K562 (cell line): ENCODE measurements at regions not wholly inside any gene's neighbourhood (a gene's known extent, or its start where the extent isn't known, plus 50 kb on each side); places are given as distances from the start of the nearest gene placed in this dataset.

Source experiments
- ATAC-seq: fragments of 200-7000 bp; cut with Tn5 transposase; 3 replicates; pipeline ENCODE4 v1.9.1; 2020; ENCODE audit warnings: moderate library complexity
- BruUV-seq: library from RNA; stranded (reverse); fragments of 400-500 nt; replicated peaks from 2 replicates; lab custom pipeline; 2021; lab: Mats Ljungman, UMichigan
- CTCF ChIA-PET: fragments of 300-600 bp; formaldehyde crosslinking; extraction: SDS; loops from one replicate; lab custom pipeline; 2021; ENCODE audit warnings: low intra/inter-chr PET ratio; lab: Yijun Ruan, JAX
- POLR2A ChIA-PET: fragments of 300-600, 350-650 bp; sonication (Branson Sonifier 250); formaldehyde crosslinking; extraction: SDS; loops from one replicate; lab custom pipeline; 2021; ENCODE audit warnings: antibody characterized with exemption, inconsistent platforms; lab: Yijun Ruan, JAX
- DNase-seq, 4 experiments: peaks; one replicate each; pipeline versions ENCODE4 v3.0.0 to v3.0.0-alpha.2; 2011 to 2018; ENCODE audit warnings: low spot score in 3 of 4, mixed read lengths in 3 of 4; ENCODE audit errors: extremely low read depth in 1 of 4
- FAIRE-seq: peaks from 2 replicates; lab custom pipeline; 2011; peaks lifted over from hg19 to GRCh38; lab: Jason Lieb, UNC
- H2AFZ ChIP-seq: 2 replicates; pipeline ENCODE4 v1.6.0; 2011; ENCODE audit warnings: low read depth, low read length, control low read depth, inconsistent platforms
- H3K27ac ChIP-seq: fragments of 200-600 bp; 3 replicates; pipeline ENCODE4 v1.8.0; 2011; ENCODE audit warnings: low read depth, mild to moderate bottlenecking, control low read depth, inconsistent platforms, low read length, moderate library complexity, mixed read lengths; ENCODE audit errors: extremely low read depth
- H3K27me3 ChIP-seq, 2 experiments: fragments of 300-600 bp in 1 of 2; 2 replicates in 1 of 2; 3 replicates in 1 of 2; pipeline versions ENCODE4 v1.6.0 to v1.8.0; 2011; ENCODE audit warnings: inconsistent platforms in 2 of 2, low read length in 2 of 2, mild to moderate bottlenecking in 1 of 2, mixed read lengths in 1 of 2, moderate library complexity in 1 of 2; ENCODE audit not compliant: control insufficient read depth in 2 of 2, insufficient read depth in 2 of 2
- H3K36me3 ChIP-seq: fragments of 300-600 bp; 3 replicates; pipeline ENCODE4 v1.8.0; 2011; ENCODE audit warnings: mild to moderate bottlenecking, low read length, inconsistent platforms; ENCODE audit not compliant: control insufficient read depth, insufficient read depth
- H3K4me1 ChIP-seq, 2 experiments: fragments of 200-600 bp in 1 of 2; replicated peaks in 1 of 2; 2 replicates in 1 of 2; 3 replicates in 1 of 2; pipeline versions ENCODE4 v1.5.1 to v1.8.0; 2011; ENCODE audit warnings: inconsistent platforms in 2 of 2, low read length in 2 of 2, mild to moderate bottlenecking in 1 of 2, mixed read lengths in 1 of 2, moderate library complexity in 1 of 2; ENCODE audit not compliant: control insufficient read depth in 2 of 2, insufficient read depth in 2 of 2
- H3K4me2 ChIP-seq: 2 replicates; pipeline ENCODE4 v1.6.1; 2011; ENCODE audit warnings: low read length, control low read depth, inconsistent platforms, mixed read lengths; ENCODE audit not compliant: insufficient read depth
- H3K4me3 ChIP-seq: fragments of 200-600 bp; sonication (generic), shearing (Covaris generic); 2 replicates; pipeline ENCODE4 v1.5.1; 2016; ENCODE audit warnings: control low read depth, inconsistent platforms
- H3K79me2 ChIP-seq: fragments of 200-600 bp; 3 replicates; pipeline ENCODE4 v1.8.0; 2011; ENCODE audit warnings: low read length, inconsistent platforms; ENCODE audit not compliant: control insufficient read depth, insufficient read depth
- H3K9ac ChIP-seq, 2 experiments: 2 replicates each; pipeline versions ENCODE4 v1.6.0 to v1.6.1; 2011; ENCODE audit warnings: low read depth in 2 of 2, low read length in 2 of 2, control low read depth in 1 of 2, inconsistent platforms in 1 of 2, mild to moderate bottlenecking in 1 of 2, mixed read lengths in 1 of 2; ENCODE audit not compliant: insufficient read depth in 1 of 2
- H3K9me1 ChIP-seq: one replicate; pipeline ENCODE4 v1.6.0; 2011; ENCODE audit warnings: inconsistent platforms, mild to moderate bottlenecking, low read length, moderate library complexity; ENCODE audit not compliant: control insufficient read depth, insufficient read depth
- H3K9me3 ChIP-seq: replicated peaks from 2 replicates; pipeline ENCODE4 v1.5.1; 2011; ENCODE audit warnings: low read depth, low read length, inconsistent platforms; ENCODE audit not compliant: control insufficient read depth, insufficient read depth
- H4K20me1 ChIP-seq: replicated peaks from 2 replicates; pipeline ENCODE4 v1.6.1; 2011; ENCODE audit warnings: low read length, inconsistent platforms, mixed read lengths; ENCODE audit not compliant: control insufficient read depth, insufficient read depth
- BRD9 ChIP-seq: fragments of 450-650 bp; IDR thresholded peaks from 2 replicates; pipeline ENCODE4 v1.6.1; 2018; ENCODE audit warnings: low read depth; ENCODE audit not compliant: partially characterized antibody
- ERF ChIP-seq: fragments of 450-650 bp; formaldehyde crosslinking; IDR thresholded peaks from 2 replicates; pipeline ENCODE4 v1.4.0; 2020; ENCODE audit warnings: mild to moderate bottlenecking, mixed read lengths
- ETV5 ChIP-seq: sonication (generic); formaldehyde crosslinking; IDR thresholded peaks from 2 replicates; pipeline ENCODE4 v1.4.0; 2020; ENCODE audit warnings: low read depth, mild to moderate bottlenecking, missing genetic modification reagents
- FOXM1 ChIP-seq, 2 experiments: fragments of 450-650 bp in 1 of 2; sonication (generic) in 1 of 2; formaldehyde crosslinking in 1 of 2; IDR thresholded peaks; 2 replicates each; pipeline versions ENCODE4 v1.6.1 to v1.9.0; 2017 to 2022; ENCODE audit warnings: low read depth in 2 of 2, mild to moderate bottlenecking in 2 of 2, missing genetic modification reagents in 1 of 2, moderate library complexity in 1 of 2
- HCFC1 ChIP-seq: IDR thresholded peaks from 2 replicates; pipeline ENCODE4 v1.6.1; 2012; ENCODE audit warnings: low read depth, low read length, improper control_type of control experiment
- NELFE ChIP-seq: IDR thresholded peaks from 2 replicates; pipeline ENCODE4 v1.6.1; 2011; ENCODE audit warnings: mild to moderate bottlenecking; ENCODE audit not compliant: insufficient read depth, insufficient read length
- PHF21A ChIP-seq: fragments of 450-650 bp; IDR thresholded peaks from 2 replicates; pipeline ENCODE4 v1.6.1; 2017; ENCODE audit warnings: low read depth, borderline replicate concordance
- RAD21 ChIP-seq, 2 experiments: fragments of 250-450 bp in 1 of 2; fragments of 450-650 bp in 1 of 2; sonication (Bioruptor Pico) in 1 of 2; formaldehyde crosslinking in 1 of 2; IDR thresholded peaks in 1 of 2; conservative IDR thresholded peaks in 1 of 2; 2 replicates each; pipeline versions ENCODE4 v1.4.0 to v1.8.0; 2020 to 2022; ENCODE audit warnings: mild to moderate bottlenecking in 2 of 2, moderate library complexity in 1 of 2
- STAG1 ChIP-seq: sonication (generic); formaldehyde crosslinking; IDR thresholded peaks from 2 replicates; pipeline ENCODE4 v1.5.0; 2020; ENCODE audit warnings: missing genetic modification reagents, borderline replicate concordance
- TEAD1 ChIP-seq, 2 experiments: fragments of 450-650 bp in 1 of 2; sonication (generic) in 1 of 2; formaldehyde crosslinking; IDR thresholded peaks; 2 replicates each; pipeline versions ENCODE4 v1.4.0 to v1.8.0; 2020 to 2022; ENCODE audit warnings: mild to moderate bottlenecking in 2 of 2, missing genetic modification reagents in 1 of 2
- ZBTB1 ChIP-seq: sonication (generic); formaldehyde crosslinking; IDR thresholded peaks from 2 replicates; pipeline ENCODE4 v1.8.1; 2023; ENCODE audit warnings: missing genetic modification reagents, low read depth, mild to moderate bottlenecking, borderline replicate concordance
- ZNF695 ChIP-seq: fragments of 450-650 bp; formaldehyde crosslinking; IDR thresholded peaks from 2 replicates; pipeline ENCODE4 v1.4.0; 2020; ENCODE audit warnings: mild to moderate bottlenecking, moderate library complexity
- WGBS: fragments of 100-300 bp; shearing (Covaris generic); methylation state at CpG from one replicate; pipeline ENCODE4 v1.1.6; 2016; ENCODE audit warnings: low coverage, mixed read lengths; ENCODE audit not compliant: insufficient coverage; ENCODE audit errors: missing lambda C conversion rate; 5-methylcytosine and 5-hydroxymethylcytosine counted together
- in situ Hi-C: fragments of 300-500 bp; cut with MboI; formaldehyde crosslinking; loops from 4 replicates; pipeline ENCODE4 v1.15.0; 2018; ENCODE audit warnings: inconsistent platforms, mixed read lengths
- intact Hi-C: fragments of 100-400 bp; cut with micrococcal nuclease; formaldehyde crosslinking; loops from 2 replicates; pipeline ENCODE4 v1.14.2; 2022
- TF ChIP-seq, protein P1 (sequence below): sonication (generic); formaldehyde crosslinking; IDR thresholded peaks from 2 replicates; pipeline ENCODE4 v1.8.0; 2022; ENCODE audit warnings: mild to moderate bottlenecking, low read depth, missing genetic modification reagents
- TF ChIP-seq, protein P2 (sequence below): sonication (generic); formaldehyde crosslinking; IDR thresholded peaks from 2 replicates; pipeline ENCODE4 v1.8.1; 2023; ENCODE audit warnings: mild to moderate bottlenecking, missing genetic modification reagents
- TF ChIP-seq, protein P3 (sequence below): fragments of 450-650 bp; IDR thresholded peaks from 2 replicates; pipeline ENCODE4 v1.7.1; 2018; ENCODE audit warnings: mild to moderate bottlenecking, low read depth; ENCODE audit not compliant: partially characterized antibody

- peaks cover 4% of the 10 kb centered on the region for H4K20me1 ChIP-seq
- peak in 2 of 4 experiments; percentile 55 for DNase-seq
- intact Hi-C loops = no loop called here
- H3K79me2 ChIP-seq = no peaks in the 10 kb centered on the region
- ChIA-PET CTCF (interaction anchor here (0.6 to 0.8 kb wide), 2 partner anchors 11 to 340 kb away, joined by 3 read pairs; no protein-coding TSS in a partner anchor), POLR2A (interaction anchor here (0.5 to 1.7 kb wide), 5 partner anchors 9 to 128 kb away, joined by 3 to 6 read pairs (median 3); no protein-coding TSS in a partner anchor)
- ATAC-seq = peak; percentile 19
- peaks cover 0 to 5% of the 10 kb centered on the region in 2 experiments; a peak in 1 of 5 replicates for H3K4me1 ChIP-seq
- no peaks in the 10 kb centered on the region for H3K36me3 ChIP-seq
- peaks cover 37 to 43% of the 10 kb centered on the region in 2 experiments for H3K27me3 ChIP-seq
- WGBS = 2% methylated on average over 9 of the region's 9 CpGs
- BruUV-seq = no TSS peak
- peak overlapping the region in 1 of 2 experiments; percentile 45; a peak in 1 of 4 replicates for H3K9ac ChIP-seq
- H3K4me3 ChIP-seq = no peak overlapping the region
- no peak overlapping the region for H2AFZ ChIP-seq
- H3K4me2 ChIP-seq = no peak overlapping the region
- in situ Hi-C loops = no loop called here
- H3K9me3 ChIP-seq = no peaks in the 10 kb centered on the region
- no peaks in the 10 kb centered on the region for H3K9me1 ChIP-seq
- FAIRE-seq = no peak
- H3K27ac ChIP-seq = no peak overlapping the region
- TF ChIP-seq, protein P1, sequence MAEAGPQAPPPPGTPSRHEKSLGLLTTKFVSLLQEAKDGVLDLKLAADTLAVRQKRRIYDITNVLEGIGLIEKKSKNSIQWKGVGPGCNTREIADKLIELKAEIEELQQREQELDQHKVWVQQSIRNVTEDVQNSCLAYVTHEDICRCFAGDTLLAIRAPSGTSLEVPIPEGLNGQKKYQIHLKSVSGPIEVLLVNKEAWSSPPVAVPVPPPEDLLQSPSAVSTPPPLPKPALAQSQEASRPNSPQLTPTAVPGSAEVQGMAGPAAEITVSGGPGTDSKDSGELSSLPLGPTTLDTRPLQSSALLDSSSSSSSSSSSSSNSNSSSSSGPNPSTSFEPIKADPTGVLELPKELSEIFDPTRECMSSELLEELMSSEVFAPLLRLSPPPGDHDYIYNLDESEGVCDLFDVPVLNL = 0 out of 2 replicates have a peak, but pooled peaks have one; percentile 65
- TF ChIP-seq, protein P2, sequence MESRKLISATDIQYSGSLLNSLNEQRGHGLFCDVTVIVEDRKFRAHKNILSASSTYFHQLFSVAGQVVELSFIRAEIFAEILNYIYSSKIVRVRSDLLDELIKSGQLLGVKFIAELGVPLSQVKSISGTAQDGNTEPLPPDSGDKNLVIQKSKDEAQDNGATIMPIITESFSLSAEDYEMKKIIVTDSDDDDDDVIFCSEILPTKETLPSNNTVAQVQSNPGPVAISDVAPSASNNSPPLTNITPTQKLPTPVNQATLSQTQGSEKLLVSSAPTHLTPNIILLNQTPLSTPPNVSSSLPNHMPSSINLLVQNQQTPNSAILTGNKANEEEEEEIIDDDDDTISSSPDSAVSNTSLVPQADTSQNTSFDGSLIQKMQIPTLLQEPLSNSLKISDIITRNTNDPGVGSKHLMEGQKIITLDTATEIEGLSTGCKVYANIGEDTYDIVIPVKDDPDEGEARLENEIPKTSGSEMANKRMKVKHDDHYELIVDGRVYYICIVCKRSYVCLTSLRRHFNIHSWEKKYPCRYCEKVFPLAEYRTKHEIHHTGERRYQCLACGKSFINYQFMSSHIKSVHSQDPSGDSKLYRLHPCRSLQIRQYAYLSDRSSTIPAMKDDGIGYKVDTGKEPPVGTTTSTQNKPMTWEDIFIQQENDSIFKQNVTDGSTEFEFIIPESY = no peak
- TF ChIP-seq BRD9 (no peak), HCFC1 (no peak), NELFE (no peak), PHF21A (no peak), ZNF695 (CRISPR knock-in tag) (no peak), TEAD1 (CRISPR knock-in tag; IDR thresholded peaks at IDR 0.05) (0 out of 4 replicates have a peak, but pooled peaks of 1 of the 2 experiments have one; percentile 76), ERF (CRISPR knock-in tag) (no peak), RAD21 (CRISPR knock-in tag; conservative IDR thresholded peaks at IDR 0.05 in 1 of 2, IDR thresholded peaks at IDR 0.05 in 1 of 2) (no peak), ZBTB1 (CRISPR knock-in tag) (0 out of 2 replicates have a peak, but pooled peaks have one; percentile 8), FOXM1 (IDR thresholded peaks at IDR 0.05; ENCODE audit: low read depth) (no peak), FOXM1 (CRISPR knock-in tag; IDR thresholded peaks at IDR 0.05; ENCODE audit: low read depth) (no peak), ETV5 (CRISPR knock-in tag) (no peak), STAG1 (peak; percentile 37)
- TF ChIP-seq, protein P3, sequence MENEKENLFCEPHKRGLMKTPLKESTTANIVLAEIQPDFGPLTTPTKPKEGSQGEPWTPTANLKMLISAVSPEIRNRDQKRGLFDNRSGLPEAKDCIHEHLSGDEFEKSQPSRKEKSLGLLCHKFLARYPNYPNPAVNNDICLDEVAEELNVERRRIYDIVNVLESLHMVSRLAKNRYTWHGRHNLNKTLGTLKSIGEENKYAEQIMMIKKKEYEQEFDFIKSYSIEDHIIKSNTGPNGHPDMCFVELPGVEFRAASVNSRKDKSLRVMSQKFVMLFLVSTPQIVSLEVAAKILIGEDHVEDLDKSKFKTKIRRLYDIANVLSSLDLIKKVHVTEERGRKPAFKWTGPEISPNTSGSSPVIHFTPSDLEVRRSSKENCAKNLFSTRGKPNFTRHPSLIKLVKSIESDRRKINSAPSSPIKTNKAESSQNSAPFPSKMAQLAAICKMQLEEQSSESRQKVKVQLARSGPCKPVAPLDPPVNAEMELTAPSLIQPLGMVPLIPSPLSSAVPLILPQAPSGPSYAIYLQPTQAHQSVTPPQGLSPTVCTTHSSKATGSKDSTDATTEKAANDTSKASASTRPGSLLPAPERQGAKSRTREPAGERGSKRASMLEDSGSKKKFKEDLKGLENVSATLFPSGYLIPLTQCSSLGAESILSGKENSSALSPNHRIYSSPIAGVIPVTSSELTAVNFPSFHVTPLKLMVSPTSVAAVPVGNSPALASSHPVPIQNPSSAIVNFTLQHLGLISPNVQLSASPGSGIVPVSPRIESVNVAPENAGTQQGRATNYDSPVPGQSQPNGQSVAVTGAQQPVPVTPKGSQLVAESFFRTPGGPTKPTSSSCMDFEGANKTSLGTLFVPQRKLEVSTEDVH = no peak
These were observed 86.4 kb downstream of the GGTLC2 start for GRCh38 chr22:22730655-22731373.
